ENCODE measurements at regions not wholly inside any gene's neighbourhood (a gene's known extent, or its start where the extent isn't known, plus 50 kb on each side); places are given as distances from the start of the nearest gene placed in this dataset.
A peak's percentile ranks its signal among the peaks of the same experiment; 100 is the strongest.
"Not testable (repeated sequence)": the region's sequence is repeated elsewhere in the genome, so short reads cannot be mapped to it uniquely, and the experiment has no call there.

- Histone ChIP-seq H3K4me3 (ENCODE audit: low read length) (no peak overlapping the region), H3F3A (ENCODE audit: insufficient read depth, low read length) (no peaks in the 10 kb centered on the region), H3K9ac (ENCODE audit: low read length) (no peak overlapping the region), H3K4me2 (ENCODE audit: low read depth, low read length) (no peak overlapping the region), H3K9me2 (replicated peaks; ENCODE audit: insufficient read depth, low read length) (no peaks in the 10 kb centered on the region), H3K9me3 (replicated peaks; ENCODE audit: insufficient read depth, low read length) (no peaks in the 10 kb centered on the region), H3K4me1 (ENCODE audit: low read length) (no peaks in the 10 kb centered on the region), H3K36me3 (replicated peaks; ENCODE audit: insufficient read depth, low read length) (no peaks in the 10 kb centered on the region), H3K79me2 (ENCODE audit: low read length) (no peaks in the 10 kb centered on the region), H4K20me1 (ENCODE audit: insufficient read depth, low read length) (no peaks in the 10 kb centered on the region), H3K27me3 (replicated peaks; ENCODE audit: insufficient read depth, low read length) (no peaks in the 10 kb centered on the region), H3K27ac (ENCODE audit: low read length) (no peak overlapping the region), H2AFZ (ENCODE audit: low read length) (no peak overlapping the region)
- TF ChIP-seq EZH2 (optimal IDR thresholded peaks at IDR 0.05; ENCODE audit: low read depth, low read length) (no peak), CTCF (IDR thresholded peaks at IDR 0.05; ENCODE audit: low read length) (0 out of 2 replicates have a peak, but pooled peaks have one; percentile 6)
- no peak for DNase-seq
Observed at GRCh38 chr1:183739082-183739481, 65.8 kb upstream of the RGL1 start.

GRCh38 chr1:183737916-183738315 is 67.0 kb upstream of the RGL1 start:
- not testable (repeated sequence) for H3K27me3 ChIP-seq (replicated peaks; ENCODE audit: insufficient read depth, low read length); H2AFZ ChIP-seq (ENCODE audit: low read length); H3K9ac ChIP-seq (ENCODE audit: low read length); H4K20me1 ChIP-seq (ENCODE audit: insufficient read depth, low read length); DNase-seq; H3K27ac ChIP-seq (ENCODE audit: low read length); H3K9me3 ChIP-seq (replicated peaks; ENCODE audit: insufficient read depth, low read length); H3K4me1 ChIP-seq (ENCODE audit: low read length); H3F3A ChIP-seq (ENCODE audit: insufficient read depth, low read length); H3K36me3 ChIP-seq (replicated peaks; ENCODE audit: insufficient read depth, low read length); H3K9me2 ChIP-seq (replicated peaks; ENCODE audit: insufficient read depth, low read length); H3K4me2 ChIP-seq (ENCODE audit: low read depth, low read length); H3K4me3 ChIP-seq (ENCODE audit: low read length); H3K79me2 ChIP-seq (ENCODE audit: low read length)

GRCh38 chr1:183736343-183736742 is 68.6 kb upstream of the RGL1 start:
- H3K4me1 ChIP-seq (ENCODE audit: low read length) = 0 out of 2 replicates have a peak, but pooled peaks cover under 1% of the 10 kb centered on the region
- H3K9me2 ChIP-seq (replicated peaks; ENCODE audit: insufficient read depth, low read length) = no peaks in the 10 kb centered on the region
- no peaks in the 10 kb centered on the region for H4K20me1 ChIP-seq (ENCODE audit: insufficient read depth, low read length)
- H3K9me3 ChIP-seq (replicated peaks; ENCODE audit: insufficient read depth, low read length) = no peaks in the 10 kb centered on the region
- H3F3A ChIP-seq (ENCODE audit: insufficient read depth, low read length) = no peaks in the 10 kb centered on the region
- no peak for DNase-seq
- no peaks in the 10 kb centered on the region for H3K79me2 ChIP-seq (ENCODE audit: low read length)
- no peak overlapping the region for H3K4me3 ChIP-seq (ENCODE audit: low read length)
- H3K27me3 ChIP-seq (replicated peaks; ENCODE audit: insufficient read depth, low read length) = no peaks in the 10 kb centered on the region
- H3K27ac ChIP-seq (ENCODE audit: low read length) = no peak overlapping the region
- no peak overlapping the region for H3K9ac ChIP-seq (ENCODE audit: low read length)
- TF ChIP-seq EZH2 (optimal IDR thresholded peaks at IDR 0.05; ENCODE audit: low read depth, low read length) (no peak), EZH2phosphoT487 (IDR thresholded peaks at IDR 0.05; ENCODE audit: low read length) (no peak), CTCF (IDR thresholded peaks at IDR 0.05; ENCODE audit: low read length) (no peak)
- H3K36me3 ChIP-seq (replicated peaks; ENCODE audit: insufficient read depth, low read length) = no peaks in the 10 kb centered on the region
- no peak overlapping the region for H2AFZ ChIP-seq (ENCODE audit: low read length)
- no peak overlapping the region for H3K4me2 ChIP-seq (ENCODE audit: low read depth, low read length)

- no peak overlapping the region for H2AFZ ChIP-seq (ENCODE audit: low read length)
- H3K27me3 ChIP-seq (replicated peaks; ENCODE audit: insufficient read depth, low read length) = no peaks in the 10 kb centered on the region
- DNase-seq = no peak
- no peaks in the 10 kb centered on the region for H3F3A ChIP-seq (ENCODE audit: insufficient read depth, low read length)
- H3K9ac ChIP-seq (ENCODE audit: low read length) = no peak overlapping the region
- 0 out of 2 replicates have a peak, but pooled peaks cover 8% of the 10 kb centered on the region for H3K4me1 ChIP-seq (ENCODE audit: low read length)
- no peaks in the 10 kb centered on the region for H3K9me2 ChIP-seq (replicated peaks; ENCODE audit: insufficient read depth, low read length)
- H3K4me2 ChIP-seq (ENCODE audit: low read depth, low read length) = no peak overlapping the region
- H3K4me3 ChIP-seq (ENCODE audit: low read length) = no peak overlapping the region
- no peak overlapping the region for H3K27ac ChIP-seq (ENCODE audit: low read length)
- no peak for TF ChIP-seq EZH2phosphoT487 (IDR thresholded peaks at IDR 0.05; ENCODE audit: low read length)
- TF ChIP-seq CTCF (IDR thresholded peaks at IDR 0.05; ENCODE audit: low read length) = no peak
- TF ChIP-seq EZH2 (optimal IDR thresholded peaks at IDR 0.05; ENCODE audit: low read depth, low read length) = no peak
- H3K79me2 ChIP-seq (ENCODE audit: low read length) = no peaks in the 10 kb centered on the region
- H4K20me1 ChIP-seq (ENCODE audit: insufficient read depth, low read length) = no peaks in the 10 kb centered on the region
- no peaks in the 10 kb centered on the region for H3K9me3 ChIP-seq (replicated peaks; ENCODE audit: insufficient read depth, low read length)
- no peaks in the 10 kb centered on the region for H3K36me3 ChIP-seq (replicated peaks; ENCODE audit: insufficient read depth, low read length)
Observed at GRCh38 chr1:183735069-183735860, 69.7 kb upstream of the RGL1 start.

Measured in MM.1S (cell line).